Liver (tissue), 3 donors: ENCODE measurements at regions not wholly inside any gene's neighbourhood (a gene's known extent, or its start where the extent isn't known, plus 50 kb on each side); places are given as distances from the start of the nearest gene placed in this dataset.

Source experiments
- EGR1 ChIP-seq, 2 donors: IDR thresholded peaks; 2 replicates each; pipeline ENCODE4 v1.6.1; 2016 to 2018; ENCODE audit warnings: antibody characterized with exemption in 2 of 2, low read depth in 2 of 2
- FOXA2 ChIP-seq: IDR thresholded peaks from 2 replicates; pipeline ENCODE4 v1.6.1; 2016; ENCODE audit warnings: antibody characterized with exemption
- GABPA ChIP-seq, 2 donors: IDR thresholded peaks in 1 of 2; conservative IDR thresholded peaks in 1 of 2; 2 replicates each; pipeline ENCODE4 v1.6.1; 2016; ENCODE audit warnings: antibody characterized with exemption in 2 of 2, mild to moderate bottlenecking in 1 of 2, moderate library complexity in 1 of 2
- RAD21 ChIP-seq, 2 donors: IDR thresholded peaks; 2 replicates each; pipeline ENCODE4 v1.6.1; 2016; ENCODE audit warnings: antibody characterized with exemption in 2 of 2, mild to moderate bottlenecking in 2 of 2
- SP1 ChIP-seq: IDR thresholded peaks from 2 replicates; pipeline ENCODE4 v1.6.1; 2018; ENCODE audit warnings: antibody characterized with exemption, mild to moderate bottlenecking
- TAF1 ChIP-seq: conservative IDR thresholded peaks from 2 replicates; pipeline ENCODE4 v1.6.1; 2016; ENCODE audit warnings: antibody characterized with exemption, mild to moderate bottlenecking
- YY1 ChIP-seq: IDR thresholded peaks from 2 replicates; pipeline ENCODE4 v1.6.1; 2016; ENCODE audit warnings: antibody characterized with exemption, mild to moderate bottlenecking
- TF ChIP-seq, protein P1 (sequence below): IDR thresholded peaks from 2 replicates; pipeline ENCODE4 v1.6.1; 2016; ENCODE audit warnings: antibody characterized with exemption
- TF ChIP-seq, protein P2 (sequence below): fragments of 150-350 bp; IDR thresholded peaks from 2 replicates; pipeline ENCODE4 v1.5.1; 2017; ENCODE audit warnings: improper control_type of control experiment, low read depth, low read length; ENCODE audit not compliant: missing input control
- TF ChIP-seq, protein P3 (sequence below): IDR thresholded peaks from 2 replicates; pipeline ENCODE4 v1.6.1; 2016; ENCODE audit warnings: antibody characterized with exemption, mild to moderate bottlenecking
- TF ChIP-seq, protein P4 (sequence below): IDR thresholded peaks from 2 replicates; pipeline ENCODE4 v1.6.1; 2016; ENCODE audit warnings: antibody characterized with exemption
- donor health status: healthy.
- donor health status: healthy.

DNA sequence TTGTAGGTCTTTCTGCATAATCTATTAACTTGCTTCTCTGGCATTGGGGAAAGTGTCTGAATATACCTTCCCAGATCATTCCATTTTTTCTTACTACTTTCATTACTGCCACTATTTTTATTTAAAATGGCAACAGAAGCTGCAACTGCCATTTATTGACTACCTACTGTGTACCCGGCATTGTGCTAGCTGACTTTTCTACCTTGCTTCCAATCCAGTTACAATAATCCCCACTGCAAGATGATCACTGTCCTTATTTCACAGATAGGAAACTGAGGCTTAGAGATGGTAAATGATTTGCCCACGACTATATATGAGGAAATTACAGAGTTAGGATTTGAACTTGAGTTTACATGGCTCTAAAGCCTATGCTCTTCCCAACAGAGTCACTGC lies 129.0 kb downstream of the MAP3K7 start:
- TF ChIP-seq, protein P1, sequence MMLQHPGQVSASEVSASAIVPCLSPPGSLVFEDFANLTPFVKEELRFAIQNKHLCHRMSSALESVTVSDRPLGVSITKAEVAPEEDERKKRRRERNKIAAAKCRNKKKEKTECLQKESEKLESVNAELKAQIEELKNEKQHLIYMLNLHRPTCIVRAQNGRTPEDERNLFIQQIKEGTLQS = no peak
- TF ChIP-seq, protein P2, sequence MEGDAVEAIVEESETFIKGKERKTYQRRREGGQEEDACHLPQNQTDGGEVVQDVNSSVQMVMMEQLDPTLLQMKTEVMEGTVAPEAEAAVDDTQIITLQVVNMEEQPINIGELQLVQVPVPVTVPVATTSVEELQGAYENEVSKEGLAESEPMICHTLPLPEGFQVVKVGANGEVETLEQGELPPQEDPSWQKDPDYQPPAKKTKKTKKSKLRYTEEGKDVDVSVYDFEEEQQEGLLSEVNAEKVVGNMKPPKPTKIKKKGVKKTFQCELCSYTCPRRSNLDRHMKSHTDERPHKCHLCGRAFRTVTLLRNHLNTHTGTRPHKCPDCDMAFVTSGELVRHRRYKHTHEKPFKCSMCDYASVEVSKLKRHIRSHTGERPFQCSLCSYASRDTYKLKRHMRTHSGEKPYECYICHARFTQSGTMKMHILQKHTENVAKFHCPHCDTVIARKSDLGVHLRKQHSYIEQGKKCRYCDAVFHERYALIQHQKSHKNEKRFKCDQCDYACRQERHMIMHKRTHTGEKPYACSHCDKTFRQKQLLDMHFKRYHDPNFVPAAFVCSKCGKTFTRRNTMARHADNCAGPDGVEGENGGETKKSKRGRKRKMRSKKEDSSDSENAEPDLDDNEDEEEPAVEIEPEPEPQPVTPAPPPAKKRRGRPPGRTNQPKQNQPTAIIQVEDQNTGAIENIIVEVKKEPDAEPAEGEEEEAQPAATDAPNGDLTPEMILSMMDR = no peak
- TF ChIP-seq RAD21 (IDR thresholded peaks at IDR 0.05) = no peak
- TF ChIP-seq, protein P3, sequence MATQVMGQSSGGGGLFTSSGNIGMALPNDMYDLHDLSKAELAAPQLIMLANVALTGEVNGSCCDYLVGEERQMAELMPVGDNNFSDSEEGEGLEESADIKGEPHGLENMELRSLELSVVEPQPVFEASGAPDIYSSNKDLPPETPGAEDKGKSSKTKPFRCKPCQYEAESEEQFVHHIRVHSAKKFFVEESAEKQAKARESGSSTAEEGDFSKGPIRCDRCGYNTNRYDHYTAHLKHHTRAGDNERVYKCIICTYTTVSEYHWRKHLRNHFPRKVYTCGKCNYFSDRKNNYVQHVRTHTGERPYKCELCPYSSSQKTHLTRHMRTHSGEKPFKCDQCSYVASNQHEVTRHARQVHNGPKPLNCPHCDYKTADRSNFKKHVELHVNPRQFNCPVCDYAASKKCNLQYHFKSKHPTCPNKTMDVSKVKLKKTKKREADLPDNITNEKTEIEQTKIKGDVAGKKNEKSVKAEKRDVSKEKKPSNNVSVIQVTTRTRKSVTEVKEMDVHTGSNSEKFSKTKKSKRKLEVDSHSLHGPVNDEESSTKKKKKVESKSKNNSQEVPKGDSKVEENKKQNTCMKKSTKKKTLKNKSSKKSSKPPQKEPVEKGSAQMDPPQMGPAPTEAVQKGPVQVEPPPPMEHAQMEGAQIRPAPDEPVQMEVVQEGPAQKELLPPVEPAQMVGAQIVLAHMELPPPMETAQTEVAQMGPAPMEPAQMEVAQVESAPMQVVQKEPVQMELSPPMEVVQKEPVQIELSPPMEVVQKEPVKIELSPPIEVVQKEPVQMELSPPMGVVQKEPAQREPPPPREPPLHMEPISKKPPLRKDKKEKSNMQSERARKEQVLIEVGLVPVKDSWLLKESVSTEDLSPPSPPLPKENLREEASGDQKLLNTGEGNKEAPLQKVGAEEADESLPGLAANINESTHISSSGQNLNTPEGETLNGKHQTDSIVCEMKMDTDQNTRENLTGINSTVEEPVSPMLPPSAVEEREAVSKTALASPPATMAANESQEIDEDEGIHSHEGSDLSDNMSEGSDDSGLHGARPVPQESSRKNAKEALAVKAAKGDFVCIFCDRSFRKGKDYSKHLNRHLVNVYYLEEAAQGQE = no peak
- TF ChIP-seq, protein P4, sequence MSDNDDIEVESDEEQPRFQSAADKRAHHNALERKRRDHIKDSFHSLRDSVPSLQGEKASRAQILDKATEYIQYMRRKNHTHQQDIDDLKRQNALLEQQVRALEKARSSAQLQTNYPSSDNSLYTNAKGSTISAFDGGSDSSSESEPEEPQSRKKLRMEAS = no peak
- no peak for TF ChIP-seq EGR1 (IDR thresholded peaks at IDR 0.05; ENCODE audit: low read depth in 2 of 2)
- no peak for TF ChIP-seq YY1
- TF ChIP-seq GABPA (IDR thresholded peaks at IDR 0.05 in 1 of 2, conservative IDR thresholded peaks at IDR 0.05 in 1 of 2) = no peak
- TF ChIP-seq SP1 = no peak
- TF ChIP-seq FOXA2 = no peak
- TF ChIP-seq TAF1 = no peak
